ENCODE measurements at regions not wholly inside any gene's neighbourhood (a gene's known extent, or its start where the extent isn't known, plus 50 kb on each side); places are given as distances from the start of the nearest gene placed in this dataset.

GRCh38 chr13:90300015-90300414 lies 1047.5 kb upstream of the MIR17HG start:
- no peaks in the 10 kb centered on the region for H3K9me2 ChIP-seq (replicated peaks; ENCODE audit: insufficient read depth)
- H3K27me3 ChIP-seq: no peaks in the 10 kb centered on the region
- TF ChIP-seq EZH2 (IDR thresholded peaks at IDR 0.05; ENCODE audit: borderline replicate concordance) (no peak), EZH2phosphoT487 (IDR thresholded peaks at IDR 0.05; ENCODE audit: low read depth, severe bottlenecking, unreplicated experiment) (no peak)
- TF ChIP-seq, protein P1, sequence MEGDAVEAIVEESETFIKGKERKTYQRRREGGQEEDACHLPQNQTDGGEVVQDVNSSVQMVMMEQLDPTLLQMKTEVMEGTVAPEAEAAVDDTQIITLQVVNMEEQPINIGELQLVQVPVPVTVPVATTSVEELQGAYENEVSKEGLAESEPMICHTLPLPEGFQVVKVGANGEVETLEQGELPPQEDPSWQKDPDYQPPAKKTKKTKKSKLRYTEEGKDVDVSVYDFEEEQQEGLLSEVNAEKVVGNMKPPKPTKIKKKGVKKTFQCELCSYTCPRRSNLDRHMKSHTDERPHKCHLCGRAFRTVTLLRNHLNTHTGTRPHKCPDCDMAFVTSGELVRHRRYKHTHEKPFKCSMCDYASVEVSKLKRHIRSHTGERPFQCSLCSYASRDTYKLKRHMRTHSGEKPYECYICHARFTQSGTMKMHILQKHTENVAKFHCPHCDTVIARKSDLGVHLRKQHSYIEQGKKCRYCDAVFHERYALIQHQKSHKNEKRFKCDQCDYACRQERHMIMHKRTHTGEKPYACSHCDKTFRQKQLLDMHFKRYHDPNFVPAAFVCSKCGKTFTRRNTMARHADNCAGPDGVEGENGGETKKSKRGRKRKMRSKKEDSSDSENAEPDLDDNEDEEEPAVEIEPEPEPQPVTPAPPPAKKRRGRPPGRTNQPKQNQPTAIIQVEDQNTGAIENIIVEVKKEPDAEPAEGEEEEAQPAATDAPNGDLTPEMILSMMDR (IDR thresholded peaks at IDR 0.05; ENCODE audit: poor library complexity): no peak
- H3K79me2 ChIP-seq: no peaks in the 10 kb centered on the region
- H3K27ac ChIP-seq: no peak overlapping the region
- H3K4me1 ChIP-seq (ENCODE audit: insufficient read depth): no peaks in the 10 kb centered on the region
- WGBS (ENCODE audit: low lambda C conversion rate, missing lambda C conversion rate): 95% methylated on average over 2 of the region's 2 CpGs
- DNase-seq (ENCODE audit: low spot score): no peak
- H3K4me2 ChIP-seq: no peak overlapping the region
- no peaks in the 10 kb centered on the region for H4K20me1 ChIP-seq (ENCODE audit: insufficient read depth, poor library complexity, severe bottlenecking)
- H3K4me3 ChIP-seq: no peak overlapping the region
- no peaks in the 10 kb centered on the region for H3K9me3 ChIP-seq (ENCODE audit: low read depth)
- H3K36me3 ChIP-seq (replicated peaks; ENCODE audit: insufficient read depth, low read depth): no peaks in the 10 kb centered on the region
- H2AFZ ChIP-seq: no peak overlapping the region

DNA sequence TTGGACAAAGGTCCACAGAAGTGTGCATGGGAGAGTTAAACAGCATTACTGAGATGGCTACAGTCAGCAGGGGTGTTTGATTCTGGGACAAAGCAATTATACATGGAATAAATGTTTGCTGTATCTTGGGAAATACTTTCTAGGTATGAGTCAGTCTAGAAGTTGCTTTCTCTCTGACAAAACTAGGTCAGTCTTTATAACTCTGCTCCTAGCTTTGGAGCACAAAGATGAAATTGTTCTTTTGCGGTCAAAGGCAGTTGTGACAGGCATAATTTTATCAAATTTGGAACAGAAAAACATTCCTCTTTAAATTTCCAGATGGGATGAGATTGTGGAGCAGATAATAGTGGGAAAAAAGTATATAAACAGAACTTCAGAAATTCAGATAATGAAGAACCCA lies 1045.4 kb upstream of the MIR17HG start:
- Histone ChIP-seq H3K27me3 (no peaks in the 10 kb centered on the region), H3K79me2 (no peaks in the 10 kb centered on the region), H4K20me1 (ENCODE audit: insufficient read depth, poor library complexity, severe bottlenecking) (no peaks in the 10 kb centered on the region), H3K4me3 (no peak overlapping the region), H3K27ac (no peak overlapping the region), H3K9me3 (ENCODE audit: low read depth) (no peaks in the 10 kb centered on the region), H3K36me3 (replicated peaks; ENCODE audit: insufficient read depth, low read depth) (no peaks in the 10 kb centered on the region), H3K4me2 (no peak overlapping the region), H3K9me2 (replicated peaks; ENCODE audit: insufficient read depth) (no peaks in the 10 kb centered on the region), H2AFZ (no peak overlapping the region), H3K4me1 (ENCODE audit: insufficient read depth) (no peaks in the 10 kb centered on the region)
- TF ChIP-seq EZH2phosphoT487 (IDR thresholded peaks at IDR 0.05; ENCODE audit: low read depth, severe bottlenecking, unreplicated experiment) (no peak), EZH2 (IDR thresholded peaks at IDR 0.05; ENCODE audit: borderline replicate concordance) (no peak)
- TF ChIP-seq, protein P1 (IDR thresholded peaks at IDR 0.05; ENCODE audit: poor library complexity): no peak
- 81% methylated on average over 1 of the region's 1 CpG for WGBS (ENCODE audit: low lambda C conversion rate, missing lambda C conversion rate)
- DNase-seq (ENCODE audit: low spot score): no peak

GRCh38 chr13:90305796-90306195 lies 1041.7 kb upstream of the MIR17HG start:
- Histone ChIP-seq H3K36me3 (replicated peaks; ENCODE audit: insufficient read depth, low read depth) (no peaks in the 10 kb centered on the region), H3K9me3 (ENCODE audit: low read depth) (no peaks in the 10 kb centered on the region), H3K27ac (no peak overlapping the region), H3K27me3 (no peaks in the 10 kb centered on the region), H3K4me2 (no peak overlapping the region), H2AFZ (no peak overlapping the region), H3K4me3 (no peak overlapping the region), H3K79me2 (no peaks in the 10 kb centered on the region), H3K4me1 (ENCODE audit: insufficient read depth) (no peaks in the 10 kb centered on the region), H3K9me2 (replicated peaks; ENCODE audit: insufficient read depth) (no peaks in the 10 kb centered on the region), H4K20me1 (ENCODE audit: insufficient read depth, poor library complexity, severe bottlenecking) (no peaks in the 10 kb centered on the region)
- 93% methylated on average over 1 of the region's 1 CpG for WGBS (ENCODE audit: low lambda C conversion rate, missing lambda C conversion rate)
- DNase-seq (ENCODE audit: low spot score): no peak
- TF ChIP-seq EZH2 (IDR thresholded peaks at IDR 0.05; ENCODE audit: borderline replicate concordance) (no peak), EZH2phosphoT487 (IDR thresholded peaks at IDR 0.05; ENCODE audit: low read depth, severe bottlenecking, unreplicated experiment) (no peak)
- TF ChIP-seq, protein P1 (IDR thresholded peaks at IDR 0.05; ENCODE audit: poor library complexity): no peak

GRCh38 chr13:90307136-90307535 lies 1040.4 kb upstream of the MIR17HG start:
- Histone ChIP-seq H3K27me3 (no peaks in the 10 kb centered on the region), H3K27ac (no peak overlapping the region), H3K9me2 (replicated peaks; ENCODE audit: insufficient read depth) (no peaks in the 10 kb centered on the region), H3K4me2 (no peak overlapping the region), H3K4me3 (no peak overlapping the region), H2AFZ (no peak overlapping the region), H3K79me2 (no peaks in the 10 kb centered on the region), H3K9me3 (ENCODE audit: low read depth) (no peaks in the 10 kb centered on the region), H3K4me1 (ENCODE audit: insufficient read depth) (no peaks in the 10 kb centered on the region), H4K20me1 (ENCODE audit: insufficient read depth, poor library complexity, severe bottlenecking) (no peaks in the 10 kb centered on the region), H3K36me3 (replicated peaks; ENCODE audit: insufficient read depth, low read depth) (no peaks in the 10 kb centered on the region)
- DNase-seq (ENCODE audit: low spot score): no peak
- WGBS (ENCODE audit: low lambda C conversion rate, missing lambda C conversion rate): 97% methylated on average over 6 of the region's 6 CpGs
- TF ChIP-seq, protein P1 (IDR thresholded peaks at IDR 0.05; ENCODE audit: poor library complexity): no peak
- TF ChIP-seq EZH2 (IDR thresholded peaks at IDR 0.05; ENCODE audit: borderline replicate concordance): no peak
- no peak for TF ChIP-seq EZH2phosphoT487 (IDR thresholded peaks at IDR 0.05; ENCODE audit: low read depth, severe bottlenecking, unreplicated experiment)
